Coronary artery (tissue), 2 donors: ENCODE measurements at regions not wholly inside any gene's neighbourhood (a gene's known extent, or its start where the extent isn't known, plus 50 kb on each side); places are given as distances from the start of the nearest gene placed in this dataset.
A peak's percentile ranks its signal among the peaks of the same experiment; 100 is the strongest.

Source experiments
- DNase-seq: peaks from one replicate; pipeline ENCODE4 v3.0.0-alpha.2; 2017; ENCODE audit warnings: low spot score
- H3K27ac ChIP-seq, 2 donors: fragments of 200-600 bp; sonication (generic); one replicate each; pipeline ENCODE4 v1.5.1; 2016 to 2019
- H3K4me3 ChIP-seq: fragments of 200-600 bp; sonication (generic); 2 replicates; pipeline ENCODE4 v1.5.1; 2016; ENCODE audit warnings: mild to moderate bottlenecking, moderate library complexity
- CTCF ChIP-seq: fragments of 200-600 bp; sonication (generic); IDR thresholded peaks from one replicate; pipeline ENCODE4 v1.5.1; 2019; ENCODE audit warnings: antibody characterized with exemption

DNA sequence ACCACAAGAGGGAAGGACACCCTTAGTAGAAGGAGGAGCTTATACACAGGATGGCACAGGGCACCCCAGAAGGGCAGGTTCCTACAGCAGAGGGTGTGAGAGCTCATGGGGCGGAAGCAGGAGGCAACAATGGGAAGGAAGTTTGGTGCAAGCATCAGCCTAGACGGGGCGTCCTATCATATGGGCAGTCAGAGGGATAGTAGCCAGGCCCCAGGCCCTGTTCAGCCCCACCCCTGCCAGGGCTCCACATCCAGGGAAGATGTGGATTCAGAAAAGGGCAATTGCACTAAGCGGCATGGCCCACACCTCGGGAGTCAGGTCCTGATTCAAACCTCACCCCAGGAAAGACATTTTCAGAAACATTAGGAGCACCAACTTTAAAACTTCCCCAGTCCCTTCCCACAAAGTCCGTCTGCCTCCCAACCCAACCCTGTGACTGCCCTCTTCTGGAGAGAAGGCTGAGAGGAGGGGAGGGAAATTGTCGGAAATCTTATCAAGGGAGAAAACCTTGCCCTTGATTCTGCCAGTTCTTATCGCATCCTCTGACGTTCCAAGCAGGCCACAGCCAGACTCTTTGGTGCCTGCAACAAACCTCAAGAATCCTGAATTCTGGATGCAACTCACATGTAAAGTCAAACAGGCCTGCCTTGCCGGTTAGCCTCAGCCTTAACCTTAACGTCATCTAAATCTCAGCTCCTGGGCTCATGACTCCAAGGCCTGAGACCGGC lies 198.8 kb upstream of the CDH5 start:
- Histone ChIP-seq H3K27ac (peak overlapping the region in 1 of 2 donors; percentile 49), H3K4me3 (no peak overlapping the region)
- TF ChIP-seq CTCF, result no peak
- peak; percentile 71 for DNase-seq

DNA sequence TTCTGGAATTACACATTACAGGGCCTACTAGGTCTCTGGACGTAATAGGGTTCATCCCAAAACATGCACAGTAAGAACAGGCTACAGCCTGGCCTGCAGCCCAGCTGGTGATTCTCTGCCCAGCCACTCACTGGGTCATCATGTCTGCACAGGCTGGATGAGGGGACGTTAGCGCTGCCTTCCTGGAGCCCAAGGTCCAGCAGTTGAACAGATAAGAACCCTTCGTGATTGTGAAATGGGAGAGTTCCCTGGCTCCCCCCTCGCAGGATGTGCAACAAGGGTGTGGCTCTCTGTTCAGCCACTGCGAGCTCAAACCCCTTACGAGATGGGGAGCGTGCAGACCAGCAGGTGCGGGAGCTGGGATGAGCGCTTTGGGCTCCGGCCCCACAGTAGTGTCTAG lies 200.0 kb upstream of the CDH5 start:
- no peak for TF ChIP-seq CTCF
- Histone ChIP-seq H3K4me3 (no peak overlapping the region), H3K27ac (no peak overlapping the region)
- DNase-seq, result no peak

- TF ChIP-seq CTCF, result no peak
- H3K4me3 ChIP-seq, result no peak overlapping the region
- no peak for DNase-seq
- no peak overlapping the region for H3K27ac ChIP-seq
These were observed 200.6 kb upstream of the CDH5 start for GRCh38 chr16:66165879-66166278.

- TF ChIP-seq CTCF, result no peak
- H3K4me3 ChIP-seq, result no peak overlapping the region
- H3K27ac ChIP-seq, result no peak overlapping the region
- no peak for DNase-seq
These were observed 201.8 kb upstream of the CDH5 start for GRCh38 chr16:66164581-66165247.

DNA sequence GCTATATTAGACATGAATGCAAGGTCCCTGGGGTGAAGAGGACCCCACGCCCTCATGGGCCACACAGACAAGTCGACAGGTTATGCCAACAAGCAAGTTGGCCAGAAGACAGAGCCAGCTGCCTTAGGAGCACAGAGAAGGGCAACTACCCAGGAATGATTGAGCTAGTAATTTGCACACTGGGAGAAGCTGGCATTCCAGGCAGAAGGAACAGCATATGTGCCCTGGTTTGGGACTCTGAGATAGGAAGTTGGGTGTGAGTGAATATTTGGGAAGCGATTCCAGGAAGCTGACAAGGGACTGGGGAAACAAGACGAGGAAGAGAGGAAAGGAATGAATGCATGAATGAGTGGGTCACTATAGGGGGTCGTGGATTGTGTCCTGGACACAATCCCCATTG lies 203.7 kb upstream of the CDH5 start:
- no peak for TF ChIP-seq CTCF
- Histone ChIP-seq H3K27ac (no peak overlapping the region), H3K4me3 (no peak overlapping the region)
- no peak for DNase-seq

GRCh38 chr16:66161942-66162341 lies 204.5 kb upstream of the CDH5 start:
- no peak for TF ChIP-seq CTCF

GRCh38 chr16:66161269-66161668 lies 205.2 kb upstream of the CDH5 start:
- Histone ChIP-seq H3K27ac (no peak overlapping the region), H3K4me3 (no peak overlapping the region)
- TF ChIP-seq CTCF, result no peak
- DNase-seq, result no peak

More at GRCh38 chr16:66161942-66162341, 204.5 kb upstream of the CDH5 start:
- Histone ChIP-seq H3K27ac (no peak overlapping the region), H3K4me3 (no peak overlapping the region)
- no peak for DNase-seq
